ENCODE measurements at regions not wholly inside any gene's neighbourhood (a gene's known extent, or its start where the extent isn't known, plus 50 kb on each side); places are given as distances from the start of the nearest gene placed in this dataset.
A peak's percentile ranks its signal among the peaks of the same experiment; 100 is the strongest.

DNA sequence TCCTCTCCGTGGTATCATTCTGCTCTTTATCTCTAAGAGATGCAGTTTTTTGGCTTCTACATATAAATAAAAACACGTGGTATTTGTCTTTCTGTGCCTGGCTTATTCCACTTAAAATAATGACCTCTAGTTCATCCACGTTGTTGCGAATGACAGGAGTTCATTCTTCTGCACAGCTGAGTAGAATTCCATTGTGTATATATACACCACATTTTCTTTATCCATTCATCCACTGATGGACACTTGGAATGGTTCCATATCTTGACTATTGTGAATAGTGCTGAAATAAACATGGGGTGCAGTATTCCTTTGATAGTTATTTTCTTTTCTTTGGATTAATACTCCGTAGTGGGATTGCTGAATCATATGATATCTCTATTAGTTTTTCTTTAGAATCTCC lies 262.3 kb downstream of the SOX11 start:
- Mint-ChIP-seq H3K27ac (no peak overlapping the region), H3K4me3 (no peak overlapping the region), H3K4me1 (ENCODE audit: unreplicated experiment) (peaks cover 8% of the 10 kb centered on the region), H3K36me3 (no peaks in the 10 kb centered on the region), H3K9me3 (peaks cover 5% of the 10 kb centered on the region), H3K27me3 (no peaks in the 10 kb centered on the region)
- TF ChIP-seq, protein P1, sequence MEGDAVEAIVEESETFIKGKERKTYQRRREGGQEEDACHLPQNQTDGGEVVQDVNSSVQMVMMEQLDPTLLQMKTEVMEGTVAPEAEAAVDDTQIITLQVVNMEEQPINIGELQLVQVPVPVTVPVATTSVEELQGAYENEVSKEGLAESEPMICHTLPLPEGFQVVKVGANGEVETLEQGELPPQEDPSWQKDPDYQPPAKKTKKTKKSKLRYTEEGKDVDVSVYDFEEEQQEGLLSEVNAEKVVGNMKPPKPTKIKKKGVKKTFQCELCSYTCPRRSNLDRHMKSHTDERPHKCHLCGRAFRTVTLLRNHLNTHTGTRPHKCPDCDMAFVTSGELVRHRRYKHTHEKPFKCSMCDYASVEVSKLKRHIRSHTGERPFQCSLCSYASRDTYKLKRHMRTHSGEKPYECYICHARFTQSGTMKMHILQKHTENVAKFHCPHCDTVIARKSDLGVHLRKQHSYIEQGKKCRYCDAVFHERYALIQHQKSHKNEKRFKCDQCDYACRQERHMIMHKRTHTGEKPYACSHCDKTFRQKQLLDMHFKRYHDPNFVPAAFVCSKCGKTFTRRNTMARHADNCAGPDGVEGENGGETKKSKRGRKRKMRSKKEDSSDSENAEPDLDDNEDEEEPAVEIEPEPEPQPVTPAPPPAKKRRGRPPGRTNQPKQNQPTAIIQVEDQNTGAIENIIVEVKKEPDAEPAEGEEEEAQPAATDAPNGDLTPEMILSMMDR (conservative IDR thresholded peaks at IDR 0.05), result no peak
- DNase-seq (ENCODE audit: extremely low spot score, unreplicated experiment), result no peak

DNA sequence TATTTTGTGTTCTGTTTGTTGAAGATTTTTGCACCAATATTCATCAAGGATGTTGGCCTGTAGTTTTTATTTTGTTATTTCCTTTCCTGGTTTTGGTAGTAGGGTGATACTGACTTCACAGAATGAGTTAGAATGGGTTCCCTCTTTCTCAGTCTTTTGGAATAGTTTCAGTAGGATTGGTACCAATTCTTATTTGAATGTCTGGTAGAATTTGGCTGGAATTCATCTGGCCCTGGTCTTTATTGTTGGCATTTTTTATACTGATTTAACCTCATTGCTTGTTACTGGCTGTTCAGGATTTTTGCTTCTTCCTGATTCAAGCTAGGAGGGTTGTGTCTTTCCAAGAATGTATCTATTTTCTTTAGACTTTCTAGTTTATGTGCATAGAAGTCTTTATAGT lies 263.7 kb downstream of the SOX11 start:
- Mint-ChIP-seq H3K36me3 (no peaks in the 10 kb centered on the region), H3K27me3 (no peaks in the 10 kb centered on the region), H3K9me3 (peaks cover 6% of the 10 kb centered on the region), H3K4me1 (ENCODE audit: unreplicated experiment) (peaks cover 8% of the 10 kb centered on the region), H3K27ac (no peak overlapping the region), H3K4me3 (no peak overlapping the region)
- TF ChIP-seq, protein P1 (conservative IDR thresholded peaks at IDR 0.05), result no peak
- DNase-seq (ENCODE audit: extremely low spot score, unreplicated experiment), result no peak

DNA sequence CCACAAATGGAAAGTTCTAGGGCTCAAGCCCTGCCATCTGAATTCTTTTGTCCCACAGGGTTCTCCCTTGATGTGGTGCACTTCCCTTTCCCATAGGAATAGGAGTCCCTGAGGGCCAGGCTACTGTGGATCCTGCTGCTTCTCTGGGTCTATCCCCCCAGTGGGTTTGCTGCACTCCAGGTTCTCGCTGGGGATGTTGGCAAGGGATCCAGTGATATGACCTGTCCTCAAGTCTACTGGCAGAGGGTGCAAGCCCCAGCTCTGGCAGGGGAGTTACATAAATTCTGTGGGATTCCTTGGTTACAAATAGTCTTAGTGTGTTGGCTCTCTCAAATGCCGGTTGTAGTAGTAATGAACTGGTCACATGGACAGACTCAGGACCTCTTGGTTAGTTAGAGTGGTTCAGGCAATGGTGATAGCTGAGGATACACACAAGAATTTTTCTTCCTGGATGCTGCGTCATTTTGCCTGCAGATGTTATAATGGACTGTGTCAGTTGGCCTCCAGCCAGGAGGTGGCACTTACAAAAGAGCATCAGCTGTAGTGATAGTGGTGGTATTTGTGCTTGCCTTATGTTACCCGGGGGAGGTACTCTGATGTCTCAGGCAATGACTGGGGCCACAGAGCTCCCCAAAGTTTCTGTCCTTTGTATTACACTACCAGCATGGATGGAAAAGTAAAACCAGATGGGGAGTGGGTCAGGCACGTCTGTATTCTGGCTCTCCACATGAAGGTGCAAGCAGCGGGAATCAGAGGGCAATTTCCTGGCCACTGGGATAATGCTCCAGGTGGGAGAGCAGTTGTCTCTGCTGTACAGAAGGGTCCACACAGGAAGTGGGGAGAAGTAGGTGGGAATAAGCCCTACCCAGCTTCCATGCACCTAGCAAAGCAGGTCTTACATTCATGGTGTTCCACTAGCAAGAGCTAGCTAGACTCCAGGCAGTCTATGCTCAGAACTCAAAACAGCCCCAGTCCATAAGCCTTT lies 267.9 kb downstream of the SOX11 start:
- no peak overlapping the region for H3K27ac Mint-ChIP-seq

DNA sequence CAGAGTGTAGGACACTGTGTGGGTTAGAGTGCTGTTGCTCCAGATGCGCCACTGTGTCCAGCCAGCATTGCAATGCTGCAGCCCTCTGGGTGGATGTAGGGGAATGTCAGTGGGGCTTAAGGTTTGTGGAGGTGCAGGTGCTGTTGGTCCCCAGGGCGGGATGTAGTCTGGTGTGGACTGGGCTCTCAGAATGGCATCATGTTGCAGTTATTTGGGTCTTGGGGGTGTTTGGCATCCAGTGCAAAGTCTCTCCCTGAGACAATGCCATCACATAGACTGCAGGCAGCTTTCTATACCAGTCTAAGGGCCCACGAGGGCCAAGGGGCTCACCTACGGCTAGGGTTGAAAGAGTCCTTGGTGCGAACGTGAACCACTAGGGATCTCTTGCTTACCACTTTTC lies 275.3 kb downstream of the SOX11 start:
- H3K27me3 Mint-ChIP-seq, result no peaks in the 10 kb centered on the region
- peaks cover 17% of the 10 kb centered on the region for H3K9me3 Mint-ChIP-seq
- H3K4me3 Mint-ChIP-seq, result no peak overlapping the region
- peaks cover 9% of the 10 kb centered on the region for H3K4me1 Mint-ChIP-seq (ENCODE audit: unreplicated experiment)
- DNase-seq (ENCODE audit: extremely low spot score, unreplicated experiment), result no peak
- TF ChIP-seq, protein P1 (conservative IDR thresholded peaks at IDR 0.05), result no peak
- no peak overlapping the region for H3K27ac Mint-ChIP-seq
- peaks cover 7% of the 10 kb centered on the region for H3K36me3 Mint-ChIP-seq

More for the DNA sequence above, 267.9 kb downstream of the SOX11 start:
- peak; percentile 50 for DNase-seq (ENCODE audit: extremely low spot score, unreplicated experiment)
- TF ChIP-seq, protein P1 (conservative IDR thresholded peaks at IDR 0.05), result no peak
- H3K27me3 Mint-ChIP-seq, result no peaks in the 10 kb centered on the region
- peaks cover 3% of the 10 kb centered on the region for H3K9me3 Mint-ChIP-seq
- H3K4me3 Mint-ChIP-seq, result no peak overlapping the region
- H3K4me1 Mint-ChIP-seq (ENCODE audit: unreplicated experiment), result no peaks in the 10 kb centered on the region
- H3K36me3 Mint-ChIP-seq, result no peaks in the 10 kb centered on the region

DNA sequence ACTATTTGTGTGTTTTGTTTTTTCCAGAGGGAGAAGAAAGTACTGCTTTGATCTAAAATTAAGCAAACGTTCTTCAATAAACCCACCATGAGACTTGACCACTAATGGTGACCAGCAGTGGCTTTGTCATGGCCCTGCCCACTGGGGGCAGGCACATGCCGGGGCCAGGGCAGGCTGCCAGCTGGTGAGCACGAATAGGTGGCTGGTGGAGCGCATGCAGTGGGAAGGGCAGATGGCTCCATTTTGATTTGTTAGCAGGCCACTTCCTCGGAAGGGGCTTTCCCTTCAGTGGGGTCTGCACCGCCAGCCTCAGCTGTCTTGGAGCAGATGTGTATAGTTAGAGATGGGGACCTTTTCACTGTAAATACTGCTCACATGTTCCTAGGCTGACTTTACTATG lies 277.1 kb downstream of the SOX11 start:
- H3K27ac Mint-ChIP-seq, result no peak overlapping the region

More for the DNA sequence above, 277.1 kb downstream of the SOX11 start:
- peaks cover 17% of the 10 kb centered on the region for H3K9me3 Mint-ChIP-seq
- DNase-seq (ENCODE audit: extremely low spot score, unreplicated experiment), result no peak
- peaks cover 10% of the 10 kb centered on the region for H3K4me1 Mint-ChIP-seq (ENCODE audit: unreplicated experiment)
- TF ChIP-seq, protein P1 (conservative IDR thresholded peaks at IDR 0.05), result no peak
- H3K4me3 Mint-ChIP-seq, result no peak overlapping the region
- no peaks in the 10 kb centered on the region for H3K27me3 Mint-ChIP-seq
- peaks cover 7% of the 10 kb centered on the region for H3K36me3 Mint-ChIP-seq

Measured in type B pancreatic cell (in vitro differentiated cells).